HG03378 (cell line): ENCODE measurements at regions not wholly inside any gene's neighbourhood (a gene's known extent, or its start where the extent isn't known, plus 50 kb on each side); places are given as distances from the start of the nearest gene placed in this dataset.

ENCODE experiments used
- ATAC-seq: cut with Tn5 transposase; IDR thresholded peaks from one replicate; pipeline ENCODE4 v1.9.1; 2021; ENCODE audit warnings: mild to moderate bottlenecking, moderate library complexity; ENCODE audit not compliant: unreplicated experiment

- no peak for ATAC-seq
Observed at GRCh38 chr2:37588316-37588777, 83.1 kb downstream of the CDC42EP3 start.

- peak; percentile 40 for ATAC-seq
Observed at GRCh38 chr2:37589298-37589697, 82.1 kb downstream of the CDC42EP3 start.

GRCh38 chr2:37590119-37590571 is 81.3 kb downstream of the CDC42EP3 start:
- ATAC-seq = no peak
